ENCODE measurements at regions not wholly inside any gene's neighbourhood (a gene's known extent, or its start where the extent isn't known, plus 50 kb on each side); places are given as distances from the start of the nearest gene placed in this dataset.

DNA sequence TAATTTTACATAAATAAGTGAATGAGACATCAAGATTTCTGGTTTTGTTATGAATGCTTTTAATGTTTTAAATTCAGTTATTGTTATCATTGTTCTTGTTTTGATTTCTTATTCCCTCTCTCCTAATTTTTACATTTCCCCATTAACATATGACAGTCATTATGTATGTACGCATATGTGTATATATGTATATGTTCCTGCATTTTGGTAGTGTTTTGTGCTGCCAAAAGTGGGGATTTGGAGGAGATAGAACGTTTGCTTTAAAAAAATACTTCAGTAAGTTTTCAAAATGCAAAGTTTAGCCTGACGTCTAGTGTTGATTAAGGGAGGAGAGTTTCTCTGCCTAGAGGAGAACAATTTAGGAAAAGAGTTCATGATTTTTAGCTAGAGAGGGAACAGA, 385.2 kb downstream of the EPHA4 start:
- intact Hi-C loops (cut with micrococcal nuclease), result no loop called here

DNA sequence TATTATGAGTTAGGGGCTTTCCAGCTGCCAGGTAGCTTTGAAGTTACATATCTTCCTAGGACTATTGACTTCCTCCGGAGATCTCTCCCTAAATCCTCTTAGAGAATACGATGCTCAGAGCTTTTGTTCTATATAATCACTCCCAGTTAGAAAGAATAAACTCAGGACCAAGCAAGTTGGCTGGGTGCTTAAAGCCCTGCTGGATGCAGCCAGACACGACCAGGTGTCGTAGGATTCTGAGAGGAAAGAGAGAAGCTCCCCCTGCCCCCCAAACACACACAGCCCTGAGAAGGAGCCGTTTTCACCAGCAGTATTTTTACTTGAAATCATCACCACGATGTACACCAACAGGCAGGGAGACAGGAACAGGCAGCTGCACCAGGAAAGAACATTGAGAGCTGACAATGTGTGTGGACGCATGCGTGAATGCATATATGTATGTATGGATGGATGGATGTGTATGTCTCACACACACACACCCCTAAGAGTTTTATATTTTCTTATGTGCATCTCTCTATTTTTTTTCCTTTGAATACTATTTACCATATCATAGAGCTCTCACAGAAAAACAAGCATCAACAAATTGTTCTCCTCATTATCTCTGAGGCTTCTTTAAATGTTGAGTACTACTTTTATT, 382.6 kb downstream of the EPHA4 start:
- intact Hi-C loops (cut with micrococcal nuclease), result no loop called here

DNA sequence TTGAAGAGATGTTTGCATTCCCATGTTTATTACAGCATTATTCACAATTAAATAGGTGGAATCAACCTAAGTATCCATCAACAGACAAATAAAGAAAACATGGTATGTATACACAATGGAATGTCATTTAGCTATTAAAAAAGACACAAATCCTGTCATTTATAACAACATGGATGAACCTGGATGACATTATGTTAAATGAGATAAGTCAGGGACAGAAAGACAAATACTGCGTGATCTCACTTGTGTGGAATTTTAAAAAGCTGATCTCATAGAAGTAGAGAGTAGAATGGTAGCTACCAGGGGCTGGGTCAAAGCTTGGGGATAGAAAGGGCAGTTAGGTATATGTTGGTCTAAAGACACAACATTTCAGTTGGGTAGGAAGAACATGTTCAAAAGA, 376.3 kb downstream of the EPHA4 start:
- intact Hi-C loops (cut with micrococcal nuclease), result no loop called here

DNA sequence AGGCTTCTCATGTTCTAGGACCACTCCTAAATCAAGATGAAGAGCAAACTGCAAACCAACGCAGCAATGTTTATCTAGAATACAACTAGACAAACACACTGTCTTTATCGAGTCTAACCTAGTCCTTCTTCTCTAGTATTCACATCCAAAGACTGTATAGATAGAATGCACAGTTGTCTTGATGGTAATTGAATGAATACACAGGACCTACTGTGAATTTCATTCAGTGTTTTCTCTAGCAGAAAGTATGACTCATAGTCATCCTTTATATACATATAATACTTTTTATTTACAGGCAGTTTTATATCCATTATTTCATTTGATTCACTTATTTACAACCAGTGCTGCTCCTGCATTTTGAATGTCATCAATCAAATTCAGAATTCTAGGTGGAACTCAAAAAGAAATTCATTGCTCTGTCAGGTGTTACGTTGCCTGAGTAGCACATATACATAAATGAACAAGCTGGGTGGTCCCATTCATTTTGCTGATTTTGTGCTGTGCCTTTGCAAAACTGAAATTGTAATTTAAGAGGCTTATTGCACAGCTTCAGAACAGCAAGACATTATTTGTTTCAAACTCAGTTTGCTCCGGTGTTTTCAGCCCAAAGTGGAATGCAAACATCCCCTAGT, 374.8 kb downstream of the EPHA4 start:
- intact Hi-C loops (cut with micrococcal nuclease), result no loop called here

DNA sequence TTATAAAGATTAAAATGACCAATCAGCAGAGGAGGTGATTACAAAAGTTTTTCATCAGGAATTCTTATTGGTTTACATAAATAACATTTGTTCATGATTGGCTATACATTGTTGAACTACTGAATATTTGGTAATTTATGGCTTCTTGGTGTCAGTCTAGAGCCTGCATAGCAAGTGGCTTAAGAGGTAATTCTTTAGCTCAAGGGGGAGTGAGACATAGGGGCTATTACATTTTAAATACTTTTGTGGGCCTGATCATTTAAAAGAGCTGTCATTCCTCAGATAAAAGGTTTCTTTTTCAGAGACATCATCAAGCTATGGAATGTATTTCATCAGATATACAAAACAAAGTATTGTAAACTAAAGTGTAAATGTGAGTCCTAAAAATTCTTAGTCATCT, 373.8 kb downstream of the EPHA4 start:
- intact Hi-C loops (cut with micrococcal nuclease), result no loop called here

DNA sequence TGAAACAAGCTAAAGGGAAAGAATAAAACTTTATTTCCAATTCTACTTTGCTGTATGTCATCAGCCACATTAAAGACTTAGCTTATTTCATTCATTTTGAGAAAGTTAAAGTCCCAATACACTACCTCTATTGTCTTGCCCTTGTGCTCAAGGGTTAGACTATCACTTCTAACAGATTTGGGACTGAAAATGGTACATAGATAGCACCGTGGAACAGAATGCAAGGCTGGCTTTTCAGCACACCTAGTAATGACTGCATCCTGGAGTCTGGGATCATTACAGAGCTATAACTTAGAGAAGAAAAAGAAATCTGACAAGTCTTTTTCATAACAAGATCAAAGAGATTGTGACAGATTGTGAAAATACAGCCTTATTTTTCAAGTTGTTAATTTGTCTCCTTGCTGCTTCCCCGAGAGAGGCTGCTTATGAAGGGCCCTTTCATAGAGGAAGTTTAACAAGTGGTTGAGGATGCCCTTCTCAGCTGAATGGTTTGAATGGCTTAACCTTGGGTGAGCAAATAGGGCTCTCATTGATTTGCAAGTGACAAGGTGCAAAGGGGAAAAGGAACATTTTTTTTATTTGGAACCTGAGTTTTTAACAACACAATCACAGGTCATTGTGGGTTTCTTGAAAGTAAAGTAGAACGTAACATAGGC, 371.8 kb downstream of the EPHA4 start:
- intact Hi-C loops (cut with micrococcal nuclease), result no loop called here

DNA sequence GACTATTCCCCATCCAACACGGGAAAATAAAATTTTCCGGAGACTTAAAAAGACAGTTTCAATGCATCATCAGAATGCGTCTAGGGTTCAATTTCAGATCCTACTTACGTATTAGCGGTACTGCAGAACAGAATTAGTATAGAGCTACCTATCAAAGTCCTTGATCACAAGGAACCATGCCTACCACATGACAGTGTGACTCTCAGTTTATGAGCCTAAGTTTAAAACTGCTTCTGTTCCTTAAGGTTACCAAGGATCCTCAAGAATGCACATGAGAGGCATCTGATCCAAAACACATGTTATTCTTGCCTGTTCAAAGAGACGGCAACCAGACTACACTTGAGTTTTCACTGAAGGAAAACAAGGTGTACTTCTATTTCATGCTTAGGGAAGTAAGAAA, 369.7 kb downstream of the EPHA4 start:
- intact Hi-C loops (cut with micrococcal nuclease), result no loop called here

DNA sequence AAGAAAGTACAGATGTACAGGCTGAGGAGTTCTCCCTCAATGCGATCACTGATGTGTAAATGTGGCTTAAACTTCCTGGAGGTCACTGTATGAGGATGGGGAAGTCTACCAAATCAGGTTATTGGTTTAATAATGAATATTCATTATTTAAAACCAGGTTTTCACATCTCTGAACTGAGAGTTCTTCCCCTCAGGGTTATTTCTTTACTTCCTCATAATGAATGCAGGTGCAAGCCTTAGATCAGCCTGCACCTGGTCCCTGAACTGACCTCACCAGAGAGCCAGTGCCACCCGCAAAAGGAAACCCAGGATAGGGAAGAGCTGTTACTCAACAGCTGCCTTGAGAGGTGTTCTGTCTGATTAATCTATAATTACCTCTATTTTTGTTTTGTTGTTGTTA, 369.0 kb downstream of the EPHA4 start:
- intact Hi-C loops (cut with micrococcal nuclease), result no loop called here

DNA sequence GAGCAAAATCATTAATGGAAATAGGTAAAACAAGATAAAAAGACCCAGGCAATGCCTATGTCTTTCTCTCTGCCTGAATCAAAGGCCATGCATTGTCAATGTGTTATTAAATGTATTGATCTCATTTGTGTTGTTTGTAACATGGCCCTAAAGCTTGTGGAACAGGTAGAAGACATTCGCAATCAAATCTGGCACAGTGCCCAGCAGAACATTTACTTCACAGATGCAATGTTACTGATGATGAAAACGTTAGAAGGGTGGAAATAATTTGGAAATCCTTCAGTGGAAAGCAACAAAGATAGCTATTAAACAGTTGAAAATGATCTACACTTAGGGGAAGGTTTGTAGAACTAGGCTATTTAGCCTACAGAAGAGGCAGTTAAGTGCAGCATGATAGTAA, 368.2 kb downstream of the EPHA4 start:
- intact Hi-C loops (cut with micrococcal nuclease), result no loop called here

DNA sequence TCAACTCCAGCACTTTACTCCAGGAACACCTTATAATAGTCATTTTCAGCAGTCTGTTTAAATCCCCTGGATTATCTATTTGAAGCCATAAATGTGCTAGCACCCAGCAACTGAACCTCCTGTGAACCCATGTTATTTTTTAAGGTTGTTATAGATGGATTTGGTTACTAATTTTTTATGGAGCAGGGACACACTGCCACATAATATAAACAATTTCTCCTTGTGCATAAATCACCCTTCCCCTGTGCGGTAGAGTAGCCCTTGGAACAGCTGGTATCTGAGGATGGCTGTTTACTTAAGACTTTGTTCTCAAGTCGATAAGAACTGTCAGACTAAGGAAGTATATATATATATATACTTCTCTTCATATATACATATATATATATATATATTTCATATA, 367.4 kb downstream of the EPHA4 start:
- intact Hi-C loops (cut with micrococcal nuclease), result no loop called here

DNA sequence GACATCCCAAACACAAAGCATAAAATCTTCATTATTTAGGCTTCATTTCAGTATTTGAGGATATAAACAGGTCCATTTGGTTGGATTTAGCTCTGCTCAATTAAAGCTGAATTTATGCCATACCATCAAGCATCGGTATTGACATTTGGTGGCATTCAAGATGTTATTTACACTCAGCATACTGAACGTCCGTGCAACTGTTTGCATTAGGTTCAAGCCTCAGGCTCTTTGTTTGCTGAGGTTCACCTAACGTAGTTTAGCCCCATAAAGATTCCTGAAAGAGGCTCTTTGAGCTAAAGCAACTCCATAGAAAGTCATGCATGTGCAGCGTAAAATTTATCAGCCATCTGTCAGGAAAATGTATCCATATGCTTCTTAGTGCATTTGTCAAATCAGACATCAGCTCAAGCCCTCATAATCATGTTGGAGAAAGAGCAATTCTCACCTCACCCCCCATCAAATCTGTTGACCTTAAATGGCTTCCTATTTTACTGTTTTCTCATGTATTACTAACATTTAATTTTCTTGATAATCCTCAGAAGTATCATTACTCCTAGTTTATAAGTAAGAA, 366.9 kb downstream of the EPHA4 start:
- intact Hi-C loops (cut with micrococcal nuclease), result no loop called here

DNA sequence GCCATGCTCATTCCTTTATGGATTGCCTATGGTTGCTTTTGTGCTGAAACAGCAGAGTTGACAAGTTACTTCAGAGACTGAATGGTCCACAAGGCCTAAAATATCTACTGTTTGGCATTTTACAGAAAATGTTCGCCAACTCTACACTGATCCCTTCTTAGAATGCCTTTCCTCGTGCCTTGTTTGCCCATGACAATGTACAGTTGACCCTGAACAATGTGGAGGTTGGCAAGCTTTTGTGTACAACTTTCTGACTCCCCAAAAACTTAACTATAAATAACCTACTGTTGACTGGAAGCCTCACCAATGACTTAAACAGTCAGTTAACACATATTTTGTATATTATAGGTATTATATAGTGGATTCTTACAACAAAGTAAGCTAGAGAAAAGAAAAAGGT, 361.4 kb downstream of the EPHA4 start:
- intact Hi-C loops (cut with micrococcal nuclease), result no loop called here

DNA sequence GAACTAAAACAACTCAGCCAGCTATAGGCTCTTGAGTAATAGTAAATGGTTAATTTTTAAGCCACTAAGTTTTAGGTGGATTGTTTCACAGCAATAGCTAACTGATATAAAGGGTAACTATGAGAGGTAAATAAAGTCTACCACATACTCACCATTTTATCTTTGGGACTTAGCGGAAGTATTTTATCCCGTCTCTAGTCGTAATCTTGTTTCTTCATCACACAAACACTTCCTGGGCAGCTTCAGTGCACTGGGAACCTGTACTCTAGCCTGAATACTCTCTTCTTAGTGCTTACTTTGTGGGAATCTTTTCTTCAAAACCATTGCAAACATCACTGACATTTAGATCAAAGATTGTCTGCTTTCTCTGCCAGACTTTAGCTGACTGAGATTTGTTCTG, 360.5 kb downstream of the EPHA4 start:
- intact Hi-C loops (cut with micrococcal nuclease), result no loop called here

DNA sequence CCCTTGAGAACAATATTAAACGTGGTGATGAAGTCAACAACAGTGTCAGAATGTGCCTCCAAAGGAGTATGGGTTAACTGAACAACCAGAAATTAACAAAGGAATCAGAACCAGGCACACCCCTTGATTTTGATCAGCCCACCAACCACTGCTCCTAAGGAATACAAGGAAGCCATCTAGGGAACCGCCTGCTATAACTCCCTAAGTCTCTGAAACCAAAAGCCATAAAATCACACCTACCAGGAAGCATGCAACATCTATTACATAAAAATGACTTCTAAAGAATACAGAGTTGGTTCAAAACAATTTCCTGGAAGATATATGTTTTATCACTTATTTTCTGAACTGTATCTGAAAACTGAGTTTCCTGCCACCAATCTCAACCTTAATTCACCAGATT, 360.0 kb downstream of the EPHA4 start:
- intact Hi-C loops (cut with micrococcal nuclease), result no loop called here

DNA sequence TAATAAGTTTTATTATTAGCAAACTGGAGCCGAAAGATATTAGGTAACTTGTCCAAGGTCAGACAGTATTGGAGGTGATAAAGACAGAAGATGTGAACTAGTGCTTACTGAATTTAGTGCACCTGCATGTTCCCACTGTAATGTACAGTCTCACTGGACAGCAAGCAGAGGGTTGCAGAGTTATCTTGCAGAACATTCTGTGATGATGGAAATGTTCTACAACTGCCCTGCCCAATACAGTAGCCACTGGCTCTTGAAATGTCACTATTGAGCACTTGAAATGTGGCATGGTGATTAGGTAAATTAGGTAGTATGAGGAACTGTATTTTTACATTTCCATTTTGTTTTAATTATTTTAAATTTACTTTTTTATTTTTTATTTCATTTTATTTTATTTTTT, 356.6 kb downstream of the EPHA4 start:
- intact Hi-C loops (cut with micrococcal nuclease), result no loop called here

DNA sequence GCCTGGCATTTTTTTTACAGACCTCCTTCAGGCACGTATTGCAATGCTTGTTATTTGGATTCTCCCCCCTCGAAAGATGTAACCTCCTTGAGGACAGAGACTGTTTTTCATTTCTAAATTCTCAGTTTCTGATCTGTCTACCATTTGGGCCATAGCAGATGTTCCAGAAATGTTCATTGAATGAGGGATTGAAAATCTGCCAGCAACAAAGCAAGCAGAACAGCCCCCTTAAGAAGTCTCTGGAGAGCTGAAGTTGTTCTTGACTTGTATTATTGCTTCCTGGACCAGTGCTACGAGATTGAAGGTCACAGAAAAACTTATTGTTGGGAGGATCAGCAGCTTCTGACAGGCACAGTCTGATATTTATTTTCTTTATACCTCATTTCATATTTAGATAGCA, 355.5 kb downstream of the EPHA4 start:
- intact Hi-C loops (cut with micrococcal nuclease), result no loop called here

DNA sequence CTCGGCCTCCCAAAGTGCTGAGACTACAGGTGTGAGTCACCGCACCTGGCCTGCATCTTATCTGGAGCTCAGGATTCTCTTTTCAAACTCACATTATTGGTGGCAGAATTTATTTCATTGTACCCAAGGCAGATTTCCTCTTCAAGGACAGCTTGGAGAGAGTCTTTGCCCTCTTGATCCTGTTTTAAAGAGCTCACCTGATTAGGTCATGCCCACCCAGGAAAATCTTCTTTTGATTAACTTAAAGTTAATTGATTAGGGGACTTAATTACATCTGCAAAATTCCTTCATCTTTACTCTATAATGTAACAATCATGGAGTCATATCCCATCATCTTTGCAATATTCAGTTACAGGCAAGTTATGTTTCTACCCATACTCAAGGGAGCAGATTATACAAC, 346.4 kb downstream of the EPHA4 start:
- intact Hi-C loops (cut with micrococcal nuclease), result no loop called here

DNA sequence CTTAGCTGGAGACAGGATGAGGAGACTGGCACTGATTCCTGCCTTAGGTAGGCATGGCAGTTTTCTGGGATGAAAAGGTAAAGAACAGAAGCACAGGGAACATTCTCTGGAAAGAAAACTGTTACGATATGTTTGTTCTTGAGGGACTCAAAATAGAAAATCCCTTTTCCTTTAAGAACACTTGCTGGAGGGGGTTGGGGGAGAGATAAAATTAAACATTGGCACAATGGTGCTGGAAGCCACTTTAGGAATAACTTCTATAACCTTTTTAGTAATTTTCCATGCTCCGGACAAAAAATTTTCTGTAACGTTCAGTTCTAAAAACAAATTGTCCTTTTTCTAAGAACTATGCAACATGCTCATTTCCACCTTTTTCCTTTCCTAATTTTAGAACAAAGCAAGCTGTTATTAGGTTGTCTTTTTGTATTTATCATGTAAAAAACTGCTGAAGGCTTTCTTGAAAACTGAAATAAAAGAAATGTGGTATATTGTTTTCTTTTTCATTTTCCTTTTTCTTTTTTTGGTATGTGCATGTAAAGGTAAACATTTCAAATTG, 343.8 kb downstream of the EPHA4 start:
- intact Hi-C loops (cut with micrococcal nuclease), result no loop called here

DNA sequence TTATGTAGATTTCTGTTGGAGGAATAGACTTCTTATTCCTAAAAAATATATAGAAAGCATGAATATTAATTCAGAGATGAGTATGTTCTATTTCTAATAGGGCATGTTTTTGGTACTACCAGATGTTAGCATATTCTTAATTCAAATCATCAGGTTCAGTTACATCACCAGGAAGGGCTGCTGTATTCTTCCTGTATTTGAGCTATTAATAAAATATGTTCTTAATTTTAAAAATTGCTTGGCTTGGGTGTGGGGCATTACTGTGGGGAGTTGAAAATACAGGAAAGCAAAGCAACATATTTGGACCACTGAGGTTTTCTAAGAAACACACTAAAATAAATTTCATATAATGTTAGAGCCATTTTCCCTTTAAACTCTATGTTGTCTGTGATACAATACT, 343.0 kb downstream of the EPHA4 start:
- intact Hi-C loops (cut with micrococcal nuclease), result no loop called here

DNA sequence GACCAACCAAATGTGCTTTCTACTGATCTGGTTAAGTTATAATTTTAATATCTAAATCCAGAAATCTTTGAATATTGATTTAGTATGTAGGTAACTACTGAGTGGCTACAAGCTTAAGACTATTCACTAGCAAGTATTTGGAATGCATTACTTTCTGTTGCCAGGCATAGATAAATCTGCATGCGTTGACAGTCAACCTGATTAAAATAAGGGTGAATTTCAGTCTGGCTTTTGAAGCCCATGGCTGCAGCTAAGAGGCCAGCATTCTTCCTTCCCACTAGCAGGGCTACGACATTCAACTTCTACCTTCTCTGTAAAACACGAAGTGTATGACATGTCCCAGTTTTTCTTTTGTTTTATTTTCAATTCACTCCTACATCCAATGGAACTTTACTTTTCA, 340.6 kb downstream of the EPHA4 start:
- intact Hi-C loops (cut with micrococcal nuclease), result no loop called here

DNA sequence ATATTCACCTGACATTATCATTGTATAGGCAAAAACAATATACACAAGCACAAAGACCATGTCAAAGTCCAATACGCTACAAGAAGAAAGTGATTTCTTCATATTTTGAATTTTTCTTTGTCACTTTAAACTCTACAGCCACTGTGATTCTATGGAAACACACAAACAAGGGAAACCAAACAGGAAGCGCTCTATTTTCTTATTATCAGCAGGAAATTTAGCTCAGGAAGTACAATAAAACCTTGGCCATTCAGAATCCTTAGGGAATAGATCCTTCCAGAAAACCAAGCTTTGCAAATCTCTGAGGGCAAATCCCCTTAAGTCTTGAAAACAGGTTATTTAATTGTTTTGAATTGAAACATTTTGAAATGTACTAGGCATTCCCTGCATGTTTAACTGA, 336.2 kb downstream of the EPHA4 start:
- intact Hi-C loops (cut with micrococcal nuclease), result no loop called here

DNA sequence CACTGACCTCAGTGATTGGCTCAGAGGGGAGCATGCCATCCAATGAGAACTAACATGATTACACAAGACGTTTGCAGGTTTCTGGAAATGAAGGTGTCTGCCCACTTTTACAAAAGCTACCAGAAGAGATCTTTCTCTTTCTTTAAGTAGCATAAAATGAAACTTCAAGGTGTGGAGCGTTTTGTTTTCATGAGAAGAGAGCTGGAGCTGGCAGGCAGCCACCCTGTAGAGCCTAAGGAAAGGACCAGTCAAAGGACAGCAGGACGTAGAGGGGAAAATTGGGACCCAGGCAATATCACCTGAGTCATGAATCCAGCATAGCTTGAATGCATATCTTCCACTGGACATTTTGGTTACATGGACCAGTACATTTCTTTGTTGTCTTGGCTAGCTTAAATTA, 331.0 kb downstream of the EPHA4 start:
- intact Hi-C loops (cut with micrococcal nuclease), result no loop called here

DNA sequence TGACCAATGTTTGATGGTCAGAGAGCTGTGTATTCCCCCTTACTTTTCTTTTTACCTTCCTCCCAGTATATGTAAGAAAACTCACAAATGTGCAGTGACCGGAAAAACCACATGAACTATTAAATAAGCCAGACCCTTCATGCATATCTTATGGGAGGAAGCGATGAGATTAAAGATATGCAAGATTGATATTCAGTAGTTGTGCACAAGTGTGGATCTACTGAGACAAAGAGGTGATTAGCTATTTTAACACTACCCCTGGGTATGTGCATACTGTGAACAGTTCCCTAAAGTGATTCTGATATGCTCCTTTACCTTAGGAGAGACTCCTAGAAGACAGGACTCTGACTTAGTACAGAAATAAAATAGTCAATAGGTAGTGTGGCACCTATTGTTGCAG, 328.3 kb downstream of the EPHA4 start:
- intact Hi-C loops (cut with micrococcal nuclease), result no loop called here
